ENCODE measurements at regions not wholly inside any gene's neighbourhood (a gene's known extent, or its start where the extent isn't known, plus 50 kb on each side); places are given as distances from the start of the nearest gene placed in this dataset.

- Histone ChIP-seq H3K9me3 (ENCODE audit: control insufficient read depth, insufficient read depth, low read depth, low read length) (no peaks in the 10 kb centered on the region), H4K20me1 (ENCODE audit: control insufficient read depth, extremely low read depth, insufficient read depth, low read length) (no peaks in the 10 kb centered on the region), H3K36me3 (ENCODE audit: control insufficient read depth, insufficient read depth, low read length) (no peaks in the 10 kb centered on the region), H3K4me2 (ENCODE audit: extremely low read depth, insufficient read depth, low read length) (no peak overlapping the region), H2AFZ (ENCODE audit: low read length) (no peak overlapping the region), H3K27ac (ENCODE audit: insufficient read depth, low read length) (no peak overlapping the region), H3K4me1 (ENCODE audit: control insufficient read depth, extremely low read depth, insufficient read depth, low read length) (no peaks in the 10 kb centered on the region), H3K4me3 (replicated peaks in 1 of 4; ENCODE audit: control extremely low read depth in 1 of 4, insufficient read depth in 1 of 4, low read depth in 3 of 4, low read length in 4 of 4) (no peak overlapping the region), H3K9ac (ENCODE audit: insufficient read depth, low read length) (no peak overlapping the region), H3K27me3 (ENCODE audit: control insufficient read depth, insufficient read depth, low read length) (no peaks in the 10 kb centered on the region), H3K79me2 (ENCODE audit: control insufficient read depth, insufficient read depth, low read length) (no peaks in the 10 kb centered on the region)
- no peak for TF ChIP-seq EZH2 (IDR thresholded peaks at IDR 0.05; ENCODE audit: low read length, missing control alignments)
- no peak for TF ChIP-seq CTCF (conservative IDR thresholded peaks at IDR 0.05 in 1 of 2, IDR thresholded peaks at IDR 0.05 in 1 of 2; ENCODE audit: low read depth in 1 of 2, low read length in 2 of 2)
- DNase-seq (ENCODE audit: low read depth in 2 of 2), result no peak
Measured at GRCh38 chr21:14620152-14620551, 74.0 kb upstream of the SAMSN1 start.

- Histone ChIP-seq H3K79me2 (ENCODE audit: control insufficient read depth, insufficient read depth, low read length) (no peaks in the 10 kb centered on the region), H3K27me3 (ENCODE audit: control insufficient read depth, insufficient read depth, low read length) (no peaks in the 10 kb centered on the region), H3K4me2 (ENCODE audit: extremely low read depth, insufficient read depth, low read length) (no peak overlapping the region), H4K20me1 (ENCODE audit: control insufficient read depth, extremely low read depth, insufficient read depth, low read length) (no peaks in the 10 kb centered on the region), H3K4me1 (ENCODE audit: control insufficient read depth, extremely low read depth, insufficient read depth, low read length) (no peaks in the 10 kb centered on the region), H3K36me3 (ENCODE audit: control insufficient read depth, insufficient read depth, low read length) (no peaks in the 10 kb centered on the region), H3K9me3 (ENCODE audit: control insufficient read depth, insufficient read depth, low read depth, low read length) (no peaks in the 10 kb centered on the region), H2AFZ (ENCODE audit: low read length) (no peak overlapping the region), H3K27ac (ENCODE audit: insufficient read depth, low read length) (no peak overlapping the region), H3K9ac (ENCODE audit: insufficient read depth, low read length) (no peak overlapping the region), H3K4me3 (replicated peaks in 1 of 4; ENCODE audit: control extremely low read depth in 1 of 4, insufficient read depth in 1 of 4, low read depth in 3 of 4, low read length in 4 of 4) (no peak overlapping the region)
- TF ChIP-seq CTCF (conservative IDR thresholded peaks at IDR 0.05 in 1 of 2, IDR thresholded peaks at IDR 0.05 in 1 of 2; ENCODE audit: low read depth in 1 of 2, low read length in 2 of 2) (no peak), EZH2 (IDR thresholded peaks at IDR 0.05; ENCODE audit: low read length, missing control alignments) (no peak)
- DNase-seq (ENCODE audit: low read depth in 2 of 2), result no peak
Measured at GRCh38 chr21:14617871-14618270, 71.8 kb upstream of the SAMSN1 start.

- Histone ChIP-seq H3K27me3 (ENCODE audit: control insufficient read depth, insufficient read depth, low read length) (no peaks in the 10 kb centered on the region), H3K9me3 (ENCODE audit: control insufficient read depth, insufficient read depth, low read depth, low read length) (no peaks in the 10 kb centered on the region), H3K9ac (ENCODE audit: insufficient read depth, low read length) (no peak overlapping the region), H3K4me3 (replicated peaks in 1 of 4; ENCODE audit: control extremely low read depth in 1 of 4, insufficient read depth in 1 of 4, low read depth in 3 of 4, low read length in 4 of 4) (no peak overlapping the region), H3K4me2 (ENCODE audit: extremely low read depth, insufficient read depth, low read length) (no peak overlapping the region), H3K4me1 (ENCODE audit: control insufficient read depth, extremely low read depth, insufficient read depth, low read length) (no peaks in the 10 kb centered on the region), H3K79me2 (ENCODE audit: control insufficient read depth, insufficient read depth, low read length) (no peaks in the 10 kb centered on the region), H3K36me3 (ENCODE audit: control insufficient read depth, insufficient read depth, low read length) (no peaks in the 10 kb centered on the region), H4K20me1 (ENCODE audit: control insufficient read depth, extremely low read depth, insufficient read depth, low read length) (no peaks in the 10 kb centered on the region), H2AFZ (ENCODE audit: low read length) (no peak overlapping the region), H3K27ac (ENCODE audit: insufficient read depth, low read length) (no peak overlapping the region)
- no peak for DNase-seq (ENCODE audit: low read depth in 2 of 2)
- TF ChIP-seq EZH2 (IDR thresholded peaks at IDR 0.05; ENCODE audit: low read length, missing control alignments), result no peak
- TF ChIP-seq CTCF (conservative IDR thresholded peaks at IDR 0.05 in 1 of 2, IDR thresholded peaks at IDR 0.05 in 1 of 2; ENCODE audit: low read depth in 1 of 2, low read length in 2 of 2), result no peak
Measured at GRCh38 chr21:14617040-14617393, 70.9 kb upstream of the SAMSN1 start.

All from fibroblast of lung (primary cell).